ENCODE measurements at regions not wholly inside any gene's neighbourhood (a gene's known extent, or its start where the extent isn't known, plus 50 kb on each side); places are given as distances from the start of the nearest gene placed in this dataset.

DNA sequence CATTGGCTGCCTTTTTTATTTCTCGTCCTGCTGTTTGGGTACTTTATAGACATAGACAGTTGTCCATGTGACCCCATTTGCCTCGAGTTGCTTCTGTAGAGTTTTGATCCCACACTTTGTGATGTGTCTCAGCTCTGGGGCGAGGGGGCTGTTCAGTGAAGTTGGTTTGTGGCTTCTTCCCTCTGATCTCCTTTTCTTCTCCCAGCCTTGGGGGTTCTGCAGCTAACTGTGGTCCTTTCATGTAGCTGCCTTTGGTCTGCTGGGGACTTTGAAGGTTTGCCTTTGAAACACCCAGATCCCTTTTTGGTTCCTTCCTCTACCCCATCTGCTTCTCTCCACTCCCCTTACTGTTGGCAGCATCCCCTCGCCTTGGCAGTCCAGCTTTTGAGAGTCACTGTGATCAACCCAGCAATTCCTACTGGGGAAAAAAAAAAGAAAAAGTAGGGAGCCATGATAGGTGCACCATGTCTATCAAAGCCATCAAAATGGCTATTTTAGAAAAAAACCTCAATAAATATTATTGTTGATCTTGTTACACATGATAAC is 728.8 kb upstream of the RBFOX1 start:
- Histone ChIP-seq H3K27ac (ENCODE audit: low read depth, low read length) (no peak overlapping the region), H3K9me3 (ENCODE audit: control insufficient read depth, insufficient read depth, low read length) (no peaks in the 10 kb centered on the region), H3K4me2 (ENCODE audit: low read length) (no peak overlapping the region), H4K20me1 (ENCODE audit: control insufficient read depth, insufficient read depth, low read depth, low read length) (no peaks in the 10 kb centered on the region), H3K27me3 (ENCODE audit: control insufficient read depth, low read length) (no peaks in the 10 kb centered on the region), H3K9me2 (replicated peaks; ENCODE audit: control insufficient read depth, low read length) (no peaks in the 10 kb centered on the region), H3K4me1 (ENCODE audit: control insufficient read depth, low read length) (no peaks in the 10 kb centered on the region), H3K79me2 (ENCODE audit: control insufficient read depth, low read length) (no peaks in the 10 kb centered on the region), H3K4me3 (ENCODE audit: low read length) (no peak overlapping the region), H3F3A (ENCODE audit: control insufficient read depth, insufficient read depth) (no peaks in the 10 kb centered on the region), H3K36me3 (ENCODE audit: control insufficient read depth, low read length) (no peaks in the 10 kb centered on the region)
- TF ChIP-seq EZH2phosphoT487 (IDR thresholded peaks at IDR 0.05; ENCODE audit: borderline replicate concordance, low read length) = no peak
- TF ChIP-seq, protein P1, sequence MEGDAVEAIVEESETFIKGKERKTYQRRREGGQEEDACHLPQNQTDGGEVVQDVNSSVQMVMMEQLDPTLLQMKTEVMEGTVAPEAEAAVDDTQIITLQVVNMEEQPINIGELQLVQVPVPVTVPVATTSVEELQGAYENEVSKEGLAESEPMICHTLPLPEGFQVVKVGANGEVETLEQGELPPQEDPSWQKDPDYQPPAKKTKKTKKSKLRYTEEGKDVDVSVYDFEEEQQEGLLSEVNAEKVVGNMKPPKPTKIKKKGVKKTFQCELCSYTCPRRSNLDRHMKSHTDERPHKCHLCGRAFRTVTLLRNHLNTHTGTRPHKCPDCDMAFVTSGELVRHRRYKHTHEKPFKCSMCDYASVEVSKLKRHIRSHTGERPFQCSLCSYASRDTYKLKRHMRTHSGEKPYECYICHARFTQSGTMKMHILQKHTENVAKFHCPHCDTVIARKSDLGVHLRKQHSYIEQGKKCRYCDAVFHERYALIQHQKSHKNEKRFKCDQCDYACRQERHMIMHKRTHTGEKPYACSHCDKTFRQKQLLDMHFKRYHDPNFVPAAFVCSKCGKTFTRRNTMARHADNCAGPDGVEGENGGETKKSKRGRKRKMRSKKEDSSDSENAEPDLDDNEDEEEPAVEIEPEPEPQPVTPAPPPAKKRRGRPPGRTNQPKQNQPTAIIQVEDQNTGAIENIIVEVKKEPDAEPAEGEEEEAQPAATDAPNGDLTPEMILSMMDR (IDR thresholded peaks at IDR 0.05; ENCODE audit: low read depth, low read length, poor library complexity, severe bottlenecking) = no peak

DNA sequence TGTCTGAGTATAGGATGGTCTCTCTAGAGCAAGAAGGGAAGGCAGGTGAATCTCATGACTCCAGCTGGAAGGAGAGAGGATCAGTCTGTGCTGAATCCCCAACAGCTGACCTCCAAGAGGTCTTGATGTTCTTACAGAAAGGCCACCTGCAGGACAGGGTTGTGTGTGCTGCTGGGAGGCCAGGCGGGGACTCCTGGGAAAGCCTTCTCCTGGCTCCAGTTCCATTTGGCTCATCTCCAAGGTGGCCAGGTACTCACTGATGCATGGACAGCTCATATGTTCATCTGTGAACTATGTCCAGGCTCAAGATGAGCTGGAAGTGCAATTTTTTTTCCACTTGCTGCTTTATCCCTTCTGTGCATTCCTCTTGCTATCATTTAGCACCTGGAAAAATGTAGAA is 730.2 kb upstream of the RBFOX1 start:
- Histone ChIP-seq H3K9me3 (ENCODE audit: control insufficient read depth, insufficient read depth, low read length) (no peaks in the 10 kb centered on the region), H3K4me2 (ENCODE audit: low read length) (no peak overlapping the region), H3K36me3 (ENCODE audit: control insufficient read depth, low read length) (no peaks in the 10 kb centered on the region), H3F3A (ENCODE audit: control insufficient read depth, insufficient read depth) (no peaks in the 10 kb centered on the region), H3K9me2 (replicated peaks; ENCODE audit: control insufficient read depth, low read length) (no peaks in the 10 kb centered on the region), H4K20me1 (ENCODE audit: control insufficient read depth, insufficient read depth, low read depth, low read length) (no peaks in the 10 kb centered on the region), H3K4me1 (ENCODE audit: control insufficient read depth, low read length) (no peaks in the 10 kb centered on the region), H3K27me3 (ENCODE audit: control insufficient read depth, low read length) (no peaks in the 10 kb centered on the region), H3K79me2 (ENCODE audit: control insufficient read depth, low read length) (no peaks in the 10 kb centered on the region), H3K27ac (ENCODE audit: low read depth, low read length) (no peak overlapping the region), H3K4me3 (ENCODE audit: low read length) (no peak overlapping the region)
- TF ChIP-seq, protein P1 (IDR thresholded peaks at IDR 0.05; ENCODE audit: low read depth, low read length, poor library complexity, severe bottlenecking) = no peak
- no peak for TF ChIP-seq EZH2phosphoT487 (IDR thresholded peaks at IDR 0.05; ENCODE audit: borderline replicate concordance, low read length)

DNA sequence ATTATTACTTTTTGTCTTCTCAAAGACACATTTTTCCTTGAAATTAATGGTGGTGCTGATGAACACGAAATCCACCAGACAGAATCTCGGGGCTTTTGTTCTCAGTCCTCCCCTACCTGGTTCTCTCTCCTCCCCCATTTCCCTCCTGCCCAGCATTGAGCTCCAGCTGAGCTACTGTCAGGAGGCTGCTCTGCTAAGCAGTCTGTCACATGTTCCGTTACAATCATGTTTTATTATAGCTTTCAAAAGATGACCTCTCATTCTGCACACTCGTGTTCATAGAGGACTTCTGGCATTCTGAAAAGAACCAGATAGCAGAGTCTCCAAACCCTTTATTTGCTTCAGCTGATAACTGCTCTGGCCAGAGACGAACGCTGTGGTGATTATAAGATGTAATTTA is 732.5 kb upstream of the RBFOX1 start:
- Histone ChIP-seq H3K4me1 (ENCODE audit: control insufficient read depth, low read length) (no peaks in the 10 kb centered on the region), H3F3A (ENCODE audit: control insufficient read depth, insufficient read depth) (no peaks in the 10 kb centered on the region), H3K9me3 (ENCODE audit: control insufficient read depth, insufficient read depth, low read length) (no peaks in the 10 kb centered on the region), H3K36me3 (ENCODE audit: control insufficient read depth, low read length) (no peaks in the 10 kb centered on the region), H3K27ac (ENCODE audit: low read depth, low read length) (no peak overlapping the region), H3K9me2 (replicated peaks; ENCODE audit: control insufficient read depth, low read length) (no peaks in the 10 kb centered on the region), H3K27me3 (ENCODE audit: control insufficient read depth, low read length) (no peaks in the 10 kb centered on the region), H3K4me2 (ENCODE audit: low read length) (no peak overlapping the region), H3K79me2 (ENCODE audit: control insufficient read depth, low read length) (no peaks in the 10 kb centered on the region), H4K20me1 (ENCODE audit: control insufficient read depth, insufficient read depth, low read depth, low read length) (no peaks in the 10 kb centered on the region), H3K4me3 (ENCODE audit: low read length) (no peak overlapping the region)
- TF ChIP-seq, protein P1 (IDR thresholded peaks at IDR 0.05; ENCODE audit: low read depth, low read length, poor library complexity, severe bottlenecking) = no peak
- no peak for TF ChIP-seq EZH2phosphoT487 (IDR thresholded peaks at IDR 0.05; ENCODE audit: borderline replicate concordance, low read length)
